ENCODE measurements at regions not wholly inside any gene's neighbourhood (a gene's known extent, or its start where the extent isn't known, plus 50 kb on each side); places are given as distances from the start of the nearest gene placed in this dataset.

DNA sequence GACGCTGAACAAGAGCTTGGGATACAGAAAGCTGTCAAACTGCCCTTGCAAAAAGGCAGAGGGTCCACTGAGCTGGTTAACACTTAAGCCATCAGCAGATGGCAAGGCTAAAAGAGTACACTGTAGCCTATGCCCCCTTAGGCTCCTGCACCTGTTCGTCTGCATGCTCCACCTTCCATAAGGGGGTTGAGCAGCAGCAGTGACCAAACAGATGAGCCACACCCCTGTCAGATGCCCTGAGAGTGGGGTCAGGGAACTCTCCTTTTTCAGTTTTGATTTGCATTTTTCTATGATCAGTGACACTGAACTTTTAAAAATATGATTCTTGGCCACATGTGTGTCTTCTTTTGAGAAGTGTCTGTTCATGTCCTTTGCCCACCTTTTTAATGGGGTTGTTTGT, 402.5 kb upstream of the FAM98A start:
- no peak for DNase-seq (ENCODE audit: low spot score)
- TF ChIP-seq, protein P1, sequence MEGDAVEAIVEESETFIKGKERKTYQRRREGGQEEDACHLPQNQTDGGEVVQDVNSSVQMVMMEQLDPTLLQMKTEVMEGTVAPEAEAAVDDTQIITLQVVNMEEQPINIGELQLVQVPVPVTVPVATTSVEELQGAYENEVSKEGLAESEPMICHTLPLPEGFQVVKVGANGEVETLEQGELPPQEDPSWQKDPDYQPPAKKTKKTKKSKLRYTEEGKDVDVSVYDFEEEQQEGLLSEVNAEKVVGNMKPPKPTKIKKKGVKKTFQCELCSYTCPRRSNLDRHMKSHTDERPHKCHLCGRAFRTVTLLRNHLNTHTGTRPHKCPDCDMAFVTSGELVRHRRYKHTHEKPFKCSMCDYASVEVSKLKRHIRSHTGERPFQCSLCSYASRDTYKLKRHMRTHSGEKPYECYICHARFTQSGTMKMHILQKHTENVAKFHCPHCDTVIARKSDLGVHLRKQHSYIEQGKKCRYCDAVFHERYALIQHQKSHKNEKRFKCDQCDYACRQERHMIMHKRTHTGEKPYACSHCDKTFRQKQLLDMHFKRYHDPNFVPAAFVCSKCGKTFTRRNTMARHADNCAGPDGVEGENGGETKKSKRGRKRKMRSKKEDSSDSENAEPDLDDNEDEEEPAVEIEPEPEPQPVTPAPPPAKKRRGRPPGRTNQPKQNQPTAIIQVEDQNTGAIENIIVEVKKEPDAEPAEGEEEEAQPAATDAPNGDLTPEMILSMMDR (IDR thresholded peaks at IDR 0.05; ENCODE audit: unreplicated experiment), result no peak
- no peak overlapping the region for H3K4me3 Mint-ChIP-seq (ENCODE audit: unreplicated experiment)
- H3K4me1 Mint-ChIP-seq (ENCODE audit: unreplicated experiment), result no peaks in the 10 kb centered on the region
- no peaks in the 10 kb centered on the region for H3K27me3 Mint-ChIP-seq (ENCODE audit: unreplicated experiment)
- H3K36me3 Mint-ChIP-seq (ENCODE audit: low read depth, unreplicated experiment), result no peaks in the 10 kb centered on the region
- H3K9me3 Mint-ChIP-seq (ENCODE audit: unreplicated experiment), result no peaks in the 10 kb centered on the region
- H3K27ac Mint-ChIP-seq (ENCODE audit: unreplicated experiment), result no peak overlapping the region

DNA sequence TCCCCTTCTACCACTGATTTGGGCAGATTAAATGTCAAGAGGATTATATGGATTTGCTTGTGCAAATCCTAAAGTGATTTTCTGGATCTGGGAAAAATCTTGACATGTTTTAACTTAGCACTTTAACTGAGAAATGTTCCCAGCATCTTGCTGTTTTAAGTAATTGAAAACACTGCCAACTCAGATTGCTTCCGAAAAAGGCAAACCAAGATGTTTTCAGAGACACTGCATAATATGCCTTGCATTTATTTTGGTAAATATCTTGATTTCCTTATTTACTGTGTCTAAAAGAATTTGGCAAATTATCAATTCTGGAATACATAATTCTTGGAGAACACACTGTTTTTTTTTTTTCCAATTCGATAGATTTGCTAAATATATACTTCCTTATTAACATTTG, 385.0 kb upstream of the FAM98A start:
- no peak for DNase-seq (ENCODE audit: low spot score)
- Mint-ChIP-seq H3K27me3 (ENCODE audit: unreplicated experiment) (peaks cover 1% of the 10 kb centered on the region), H3K4me3 (ENCODE audit: unreplicated experiment) (no peak overlapping the region), H3K4me1 (ENCODE audit: unreplicated experiment) (peaks cover 6% of the 10 kb centered on the region), H3K27ac (ENCODE audit: unreplicated experiment) (no peak overlapping the region), H3K36me3 (ENCODE audit: low read depth, unreplicated experiment) (no peaks in the 10 kb centered on the region), H3K9me3 (ENCODE audit: unreplicated experiment) (no peaks in the 10 kb centered on the region)
- TF ChIP-seq, protein P1 (IDR thresholded peaks at IDR 0.05; ENCODE audit: unreplicated experiment), result no peak

DNA sequence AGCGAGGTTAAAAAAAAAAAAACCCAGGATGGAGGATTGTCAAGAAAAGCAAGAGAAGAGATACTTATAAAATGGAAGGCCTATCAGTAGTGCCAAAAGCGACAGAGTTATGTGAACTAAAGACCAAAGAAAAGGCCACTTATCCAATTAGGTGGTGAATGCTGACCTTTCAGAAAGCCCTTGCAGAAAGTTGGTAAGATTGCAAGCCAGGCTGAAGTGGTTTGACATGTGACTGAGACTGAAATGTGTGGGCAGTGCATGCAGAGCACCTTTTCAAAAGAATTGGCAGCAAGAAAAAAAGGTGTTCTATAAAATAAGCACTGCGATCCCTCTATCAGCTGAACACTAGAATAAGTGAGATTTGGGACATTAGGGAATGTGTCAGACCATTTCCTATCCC, 379.4 kb upstream of the FAM98A start:
- DNase-seq (ENCODE audit: low spot score), result no peak
- no peaks in the 10 kb centered on the region for H3K36me3 Mint-ChIP-seq (ENCODE audit: low read depth, unreplicated experiment)
- no peaks in the 10 kb centered on the region for H3K9me3 Mint-ChIP-seq (ENCODE audit: unreplicated experiment)
- H3K4me3 Mint-ChIP-seq (ENCODE audit: unreplicated experiment), result no peak overlapping the region
- H3K4me1 Mint-ChIP-seq (ENCODE audit: unreplicated experiment), result no peaks in the 10 kb centered on the region
- no peak overlapping the region for H3K27ac Mint-ChIP-seq (ENCODE audit: unreplicated experiment)
- TF ChIP-seq, protein P1 (IDR thresholded peaks at IDR 0.05; ENCODE audit: unreplicated experiment), result no peak
- H3K27me3 Mint-ChIP-seq (ENCODE audit: unreplicated experiment), result no peaks in the 10 kb centered on the region

DNA sequence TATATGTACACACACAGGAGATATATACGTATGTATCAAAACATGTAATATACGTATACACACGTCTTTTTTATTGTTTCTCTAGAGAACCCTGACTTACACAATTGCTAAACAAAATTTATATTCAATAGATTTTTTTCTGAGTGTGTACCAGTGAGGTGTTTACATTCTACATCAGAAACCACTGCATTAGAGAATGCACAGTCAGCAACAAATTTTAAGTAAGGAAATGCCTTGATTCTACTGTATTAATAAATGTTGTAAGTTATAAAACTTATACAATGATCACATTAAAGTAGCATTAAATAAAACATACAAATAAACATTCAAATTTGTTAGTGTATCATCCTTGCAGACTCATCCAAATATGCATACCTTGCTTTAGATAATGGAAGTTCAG, 376.4 kb upstream of the FAM98A start:
- TF ChIP-seq, protein P1 (IDR thresholded peaks at IDR 0.05; ENCODE audit: unreplicated experiment), result no peak
- no peak for DNase-seq (ENCODE audit: low spot score)
- Mint-ChIP-seq H3K27ac (ENCODE audit: unreplicated experiment) (no peak overlapping the region), H3K4me1 (ENCODE audit: unreplicated experiment) (no peaks in the 10 kb centered on the region), H3K9me3 (ENCODE audit: unreplicated experiment) (no peaks in the 10 kb centered on the region), H3K36me3 (ENCODE audit: low read depth, unreplicated experiment) (no peaks in the 10 kb centered on the region), H3K4me3 (ENCODE audit: unreplicated experiment) (no peak overlapping the region), H3K27me3 (ENCODE audit: unreplicated experiment) (no peaks in the 10 kb centered on the region)

DNA sequence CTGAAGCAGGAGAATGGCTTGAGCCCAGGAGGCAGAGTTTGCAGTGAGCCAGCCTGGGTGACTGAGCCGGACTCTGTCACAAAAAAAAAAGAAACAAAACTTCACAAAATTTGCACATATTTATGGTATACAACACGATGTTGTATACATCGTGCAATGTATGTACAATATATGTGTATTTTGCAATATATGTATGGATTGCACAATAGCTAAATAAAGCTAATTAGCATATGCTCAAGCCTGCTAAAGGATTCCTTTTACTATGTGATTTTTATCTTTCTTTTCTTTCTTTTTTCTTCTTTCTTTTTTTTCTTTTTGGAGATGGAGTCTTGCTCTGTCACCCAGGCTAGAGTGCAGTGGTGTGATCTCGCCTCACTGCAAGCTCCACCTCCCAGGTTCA, 368.0 kb upstream of the FAM98A start:
- Mint-ChIP-seq H3K27me3 (ENCODE audit: unreplicated experiment) (no peaks in the 10 kb centered on the region), H3K9me3 (ENCODE audit: unreplicated experiment) (no peaks in the 10 kb centered on the region), H3K36me3 (ENCODE audit: low read depth, unreplicated experiment) (no peaks in the 10 kb centered on the region), H3K4me3 (ENCODE audit: unreplicated experiment) (no peak overlapping the region), H3K27ac (ENCODE audit: unreplicated experiment) (no peak overlapping the region), H3K4me1 (ENCODE audit: unreplicated experiment) (no peaks in the 10 kb centered on the region)
- TF ChIP-seq, protein P1 (IDR thresholded peaks at IDR 0.05; ENCODE audit: unreplicated experiment), result no peak
- no peak for DNase-seq (ENCODE audit: low spot score)
